SK-N-SH treated with all-trans-retinoic acid at 6 μM for 48 hours (cell line): ENCODE measurements at regions not wholly inside any gene's neighbourhood (a gene's known extent, or its start where the extent isn't known, plus 50 kb on each side); places are given as distances from the start of the nearest gene placed in this dataset.

Experiments
- ATAC-seq: fragments of 200-7000 bp; cut with Tn5 transposase; 3 replicates; pipeline ENCODE4 v1.9.1; 2020; ENCODE audit warnings: mild to moderate bottlenecking, moderate library complexity
- ARNTL ChIP-seq: fragments of 450-650 bp; formaldehyde crosslinking; IDR thresholded peaks from 2 replicates; pipeline ENCODE4 v1.5.0; 2020; ENCODE audit warnings: low read depth, mild to moderate bottlenecking, moderate library complexity, borderline replicate concordance
- BACH2 ChIP-seq: fragments of 250-450 bp; sonication (Bioruptor Pico); IDR thresholded peaks from 2 replicates; pipeline ENCODE4 v1.9.0; 2021; ENCODE audit warnings: mild to moderate bottlenecking, borderline replicate concordance
- CSDC2 ChIP-seq: fragments of 250-450 bp; sonication (Bioruptor Pico); IDR thresholded peaks from 2 replicates; pipeline ENCODE4 v1.5.0; 2020; ENCODE audit warnings: mild to moderate bottlenecking, moderate library complexity
- CSRNP3 ChIP-seq: fragments of 250-450 bp; sonication (Bioruptor Pico); IDR thresholded peaks from 2 replicates; pipeline ENCODE4 v1.5.1; 2021; ENCODE audit warnings: mild to moderate bottlenecking, moderate library complexity
- ESRRG ChIP-seq: fragments of 250-450 bp; sonication (Bioruptor Pico); IDR thresholded peaks from 2 replicates; pipeline ENCODE4 v1.6.1; 2021; ENCODE audit warnings: mild to moderate bottlenecking
- GLIS3 ChIP-seq: fragments of 250-450 bp; sonication (Bioruptor Pico); IDR thresholded peaks from 2 replicates; pipeline ENCODE4 v1.5.0; 2020; ENCODE audit warnings: mild to moderate bottlenecking, moderate library complexity
- ISL1 ChIP-seq: fragments of 250-450 bp; sonication (Bioruptor Pico); IDR thresholded peaks from 2 replicates; pipeline ENCODE4 v2.1.2; 2022; ENCODE audit warnings: mild to moderate bottlenecking, moderate library complexity
- OSR1 ChIP-seq: fragments of 250-450 bp; sonication (Bioruptor Pico); IDR thresholded peaks from 2 replicates; pipeline ENCODE4 v1.8.0; 2022; ENCODE audit warnings: moderate library complexity, mild to moderate bottlenecking, inconsistent platforms
- PATZ1 ChIP-seq: fragments of 250-450 bp; sonication (Bioruptor Pico); IDR thresholded peaks from 2 replicates; pipeline ENCODE4 v1.8.0; 2020; ENCODE audit warnings: mild to moderate bottlenecking, moderate library complexity, borderline replicate concordance
- PPARA ChIP-seq: fragments of 250-450 bp; sonication (Bioruptor Pico); IDR thresholded peaks from 2 replicates; pipeline ENCODE4 v1.5.0; 2020; ENCODE audit warnings: mild to moderate bottlenecking, borderline replicate concordance
- RARB ChIP-seq: fragments of 250-450 bp; sonication (Bioruptor Pico); IDR thresholded peaks from 2 replicates; pipeline ENCODE4 v1.8.0; 2021; ENCODE audit warnings: mild to moderate bottlenecking, moderate library complexity
- SNAI2 ChIP-seq: fragments of 250-450 bp; sonication (Bioruptor Pico); IDR thresholded peaks from 2 replicates; pipeline ENCODE4 v1.5.0; 2020; ENCODE audit warnings: mild to moderate bottlenecking, moderate library complexity
- TCF4 ChIP-seq: fragments of 250-450 bp; sonication (Bioruptor Pico); IDR thresholded peaks from 2 replicates; pipeline ENCODE4 v1.8.0; 2021; ENCODE audit warnings: mild to moderate bottlenecking, moderate library complexity, borderline replicate concordance
- TOX ChIP-seq: fragments of 250-450 bp; sonication (Bioruptor Pico); IDR thresholded peaks from 2 replicates; pipeline ENCODE4 v1.8.0; 2021; ENCODE audit warnings: mild to moderate bottlenecking, moderate library complexity, borderline replicate concordance
- ZC3H10 ChIP-seq: fragments of 250-450 bp; sonication (Bioruptor Pico); IDR thresholded peaks from 2 replicates; pipeline ENCODE4 v1.5.1; 2021; ENCODE audit warnings: mild to moderate bottlenecking, moderate library complexity
- ZFP3 ChIP-seq: fragments of 250-450 bp; sonication (Bioruptor Pico); IDR thresholded peaks from 2 replicates; pipeline ENCODE4 v1.5.0; 2020; ENCODE audit warnings: mild to moderate bottlenecking, moderate library complexity
- ZFP30 ChIP-seq: fragments of 450-650 bp; formaldehyde crosslinking; IDR thresholded peaks from 2 replicates; pipeline ENCODE4 v1.5.0; 2022; ENCODE audit warnings: mild to moderate bottlenecking, moderate library complexity
- ZNF565 ChIP-seq: fragments of 450-650 bp; formaldehyde crosslinking; conservative IDR thresholded peaks from 2 replicates; pipeline ENCODE4 v1.5.0; 2020; ENCODE audit warnings: low read depth, mild to moderate bottlenecking, moderate library complexity
- ZNF70 ChIP-seq: fragments of 450-650 bp; formaldehyde crosslinking; IDR thresholded peaks from 2 replicates; pipeline ENCODE4 v1.5.0; 2020; ENCODE audit warnings: mild to moderate bottlenecking, moderate library complexity
- ZNF8 ChIP-seq: fragments of 450-650 bp; formaldehyde crosslinking; IDR thresholded peaks from 2 replicates; pipeline ENCODE4 v1.5.0; 2020; ENCODE audit warnings: mild to moderate bottlenecking, moderate library complexity

- TF ChIP-seq PPARA (CRISPR knock-in tag), result no peak
- no peak for TF ChIP-seq TCF4 (CRISPR knock-in tag)
- ATAC-seq, result no peak
Measured at GRCh38 chr10:29709484-29710002, 74.8 kb upstream of the SVIL start.

- ATAC-seq, result peak; percentile 42
- TF ChIP-seq ZFP3 (CRISPR knock-in tag) (no peak), TCF4 (CRISPR knock-in tag) (peak; percentile 37; the same call in 1 of the 2 replicates), ZNF70 (CRISPR knock-in tag) (peak; percentile 97)
Measured at GRCh38 chr10:29703271-29703670, 68.5 kb upstream of the SVIL start.

GRCh38 chr10:29702273-29703164 is 67.7 kb upstream of the SVIL start:
- peak; percentile 30 for ATAC-seq

GRCh38 chr10:29701306-29701705 is 66.5 kb upstream of the SVIL start:
- no peak for TF ChIP-seq ZNF70 (CRISPR knock-in tag)
- TF ChIP-seq ZNF565 (CRISPR knock-in tag), result no peak
- no peak for TF ChIP-seq GLIS3
- TF ChIP-seq TCF4 (CRISPR knock-in tag), result no peak
- TF ChIP-seq ZNF8 (CRISPR knock-in tag), result no peak
- no peak for TF ChIP-seq ZFP3 (CRISPR knock-in tag)
- no peak for TF ChIP-seq BACH2 (CRISPR knock-in tag)
- TF ChIP-seq RARB (CRISPR knock-in tag), result no peak
- no peak for TF ChIP-seq ESRRG (CRISPR knock-in tag)
- TF ChIP-seq ZFP30 (CRISPR knock-in tag), result no peak
- TF ChIP-seq PATZ1 (CRISPR knock-in tag), result no peak
- no peak for TF ChIP-seq ZC3H10 (CRISPR knock-in tag)
- TF ChIP-seq CSDC2 (CRISPR knock-in tag), result no peak
- no peak for TF ChIP-seq ISL1 (CRISPR knock-in tag)
- TF ChIP-seq PPARA (CRISPR knock-in tag), result no peak
- ATAC-seq, result no peak

More at GRCh38 chr10:29702273-29703164, 67.7 kb upstream of the SVIL start:
- TF ChIP-seq ZC3H10 (CRISPR knock-in tag) (no peak), PATZ1 (CRISPR knock-in tag) (no peak), ESRRG (CRISPR knock-in tag) (no peak), CSRNP3 (CRISPR knock-in tag) (no peak), RARB (CRISPR knock-in tag) (no peak), GLIS3 (no peak), ARNTL (CRISPR knock-in tag) (no peak), TOX (CRISPR knock-in tag) (no peak)

GRCh38 chr10:29699621-29700020 is 64.8 kb upstream of the SVIL start:
- ATAC-seq, result no peak
- TF ChIP-seq BACH2 (CRISPR knock-in tag), result no peak
- TF ChIP-seq ZFP3 (CRISPR knock-in tag), result no peak
- no peak for TF ChIP-seq PATZ1 (CRISPR knock-in tag)
- no peak for TF ChIP-seq ARNTL (CRISPR knock-in tag)
- no peak for TF ChIP-seq RARB (CRISPR knock-in tag)
- no peak for TF ChIP-seq ZNF8 (CRISPR knock-in tag)
- TF ChIP-seq CSRNP3 (CRISPR knock-in tag), result no peak
- no peak for TF ChIP-seq PPARA (CRISPR knock-in tag)
- TF ChIP-seq ISL1 (CRISPR knock-in tag), result no peak
- TF ChIP-seq SNAI2 (CRISPR knock-in tag), result no peak
- TF ChIP-seq OSR1 (CRISPR knock-in tag), result no peak
- TF ChIP-seq ZFP30 (CRISPR knock-in tag), result no peak
- no peak for TF ChIP-seq ZNF70 (CRISPR knock-in tag)
